ENCODE measurements at regions not wholly inside any gene's neighbourhood (a gene's known extent, or its start where the extent isn't known, plus 50 kb on each side); places are given as distances from the start of the nearest gene placed in this dataset.
"Not testable (repeated sequence)": the region's sequence is repeated elsewhere in the genome, so short reads cannot be mapped to it uniquely, and the experiment has no call there.

GRCh38 chrX:122850326-122850725, 333.8 kb upstream of the GRIA3 start:
- DNase-seq: no peak

- DNase-seq: no peak
Observed at GRCh38 chrX:122856205-122856604, 327.9 kb upstream of the GRIA3 start.

GRCh38 chrX:122857734-122858133, 326.3 kb upstream of the GRIA3 start:
- no peak for DNase-seq

- no peak for DNase-seq
Observed at GRCh38 chrX:122863067-122863466, 321.0 kb upstream of the GRIA3 start.

GRCh38 chrX:122866532-122866931, 317.5 kb upstream of the GRIA3 start:
- DNase-seq: no peak

- no peak for DNase-seq
Observed at GRCh38 chrX:122868631-122869030, 315.4 kb upstream of the GRIA3 start.

GRCh38 chrX:122869171-122869570, 314.9 kb upstream of the GRIA3 start:
- no peak for DNase-seq

GRCh38 chrX:122878269-122878668, 305.8 kb upstream of the GRIA3 start:
- DNase-seq: no peak

- DNase-seq: no peak
Observed at GRCh38 chrX:122880952-122881351, 303.1 kb upstream of the GRIA3 start.

GRCh38 chrX:122890729-122891128, 293.3 kb upstream of the GRIA3 start:
- no peak for DNase-seq

GRCh38 chrX:122906726-122907125, 277.4 kb upstream of the GRIA3 start:
- DNase-seq: no peak

GRCh38 chrX:122907375-122907774, 276.7 kb upstream of the GRIA3 start:
- no peak for DNase-seq

GRCh38 chrX:122910697-122911096, 273.4 kb upstream of the GRIA3 start:
- no peak for DNase-seq

- DNase-seq: no peak
Observed at GRCh38 chrX:122913134-122913533, 270.9 kb upstream of the GRIA3 start.

GRCh38 chrX:122913764-122914163, 270.3 kb upstream of the GRIA3 start:
- no peak for DNase-seq

GRCh38 chrX:122914256-122914655, 269.8 kb upstream of the GRIA3 start:
- DNase-seq: no peak

GRCh38 chrX:122934131-122934530, 249.9 kb upstream of the GRIA3 start:
- DNase-seq: no peak

GRCh38 chrX:122940199-122940598, 243.9 kb upstream of the GRIA3 start:
- DNase-seq: no peak

- DNase-seq: no peak
Observed at GRCh38 chrX:122941806-122942205, 242.3 kb upstream of the GRIA3 start.

- DNase-seq: no peak
Observed at GRCh38 chrX:122943918-122944317, 240.2 kb upstream of the GRIA3 start.

GRCh38 chrX:122945328-122945727, 238.8 kb upstream of the GRIA3 start:
- no peak for DNase-seq

- DNase-seq: no peak
Observed at GRCh38 chrX:122972604-122973003, 211.5 kb upstream of the GRIA3 start.

GRCh38 chrX:122982521-122982920, 201.6 kb upstream of the GRIA3 start:
- no peak for DNase-seq

- DNase-seq: not testable (repeated sequence)
Observed at GRCh38 chrX:123002844-123003243, 181.2 kb upstream of the GRIA3 start.

- DNase-seq: no peak
Observed at GRCh38 chrX:123013141-123013540, 170.9 kb upstream of the GRIA3 start.

- DNase-seq: no peak
Observed at GRCh38 chrX:123036401-123036800, 147.7 kb upstream of the GRIA3 start.
